D721Med (cell line): ENCODE measurements at regions not wholly inside any gene's neighbourhood (a gene's known extent, or its start where the extent isn't known, plus 50 kb on each side); places are given as distances from the start of the nearest gene placed in this dataset.

Experiments
- DNase-seq: peaks from one replicate; pipeline ENCODE4 v3.0.0; 2011; ENCODE audit warnings: low spot score; ENCODE audit not compliant: insufficient read length
- FAIRE-seq: peaks from 2 replicates; lab custom pipeline; 2011; peaks lifted over from hg19 to GRCh38; lab: Jason Lieb, UNC
- CTCF ChIP-seq: IDR thresholded peaks from 2 replicates; pipeline ENCODE4 v1.5.1; 2012; ENCODE audit warnings: mild to moderate bottlenecking, control low read depth; ENCODE audit not compliant: insufficient read depth; ENCODE audit errors: missing control alignments

DNA sequence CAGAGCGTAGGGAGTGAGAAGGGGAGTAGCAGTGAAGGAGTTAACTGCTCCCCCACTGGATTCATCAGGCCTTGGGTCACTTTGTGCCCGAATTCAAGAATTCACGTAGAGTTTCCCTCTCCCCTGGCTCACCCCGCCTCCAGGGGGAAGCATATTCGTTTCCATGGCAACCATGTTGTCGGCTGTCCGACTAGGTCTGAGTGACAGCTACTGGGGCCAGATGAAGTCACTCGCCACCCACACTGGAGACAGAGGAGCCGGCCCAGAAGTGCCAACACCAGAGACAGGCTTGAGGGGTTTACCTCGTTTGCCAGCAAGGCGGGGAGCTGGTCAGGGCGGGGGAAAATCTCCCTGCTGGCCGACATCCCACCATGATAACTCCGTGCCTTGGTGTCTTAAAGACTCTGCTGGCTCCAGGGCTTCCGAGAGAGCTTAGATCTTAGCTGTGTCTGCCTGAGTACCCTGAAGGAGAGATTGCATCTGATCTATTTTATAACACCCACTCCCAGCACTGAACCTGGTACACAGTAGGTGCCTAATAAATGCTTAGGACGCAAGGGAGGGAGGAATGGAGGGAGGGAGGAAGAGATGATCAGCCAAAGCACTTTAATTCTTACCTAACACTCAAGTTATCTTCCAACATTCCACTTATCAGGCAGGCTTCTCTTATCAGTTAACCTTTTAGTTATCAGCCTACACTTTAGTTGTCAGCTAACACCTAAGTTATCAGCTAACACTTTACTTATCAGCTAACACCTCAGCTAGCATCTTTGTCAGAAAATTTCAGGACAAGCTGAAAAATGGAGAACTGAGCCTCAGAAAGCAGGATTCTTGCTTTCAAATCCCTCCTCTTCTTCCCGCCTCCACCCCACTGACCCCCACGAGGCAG, 57.2 kb upstream of the ZNRF4 start:
- no peak for TF ChIP-seq CTCF
- DNase-seq, result no peak
- no peak for FAIRE-seq

- FAIRE-seq, result no peak
- DNase-seq, result no peak
- no peak for TF ChIP-seq CTCF
These were observed 56.5 kb upstream of the ZNRF4 start for GRCh38 chr19:5398693-5399057.

DNA sequence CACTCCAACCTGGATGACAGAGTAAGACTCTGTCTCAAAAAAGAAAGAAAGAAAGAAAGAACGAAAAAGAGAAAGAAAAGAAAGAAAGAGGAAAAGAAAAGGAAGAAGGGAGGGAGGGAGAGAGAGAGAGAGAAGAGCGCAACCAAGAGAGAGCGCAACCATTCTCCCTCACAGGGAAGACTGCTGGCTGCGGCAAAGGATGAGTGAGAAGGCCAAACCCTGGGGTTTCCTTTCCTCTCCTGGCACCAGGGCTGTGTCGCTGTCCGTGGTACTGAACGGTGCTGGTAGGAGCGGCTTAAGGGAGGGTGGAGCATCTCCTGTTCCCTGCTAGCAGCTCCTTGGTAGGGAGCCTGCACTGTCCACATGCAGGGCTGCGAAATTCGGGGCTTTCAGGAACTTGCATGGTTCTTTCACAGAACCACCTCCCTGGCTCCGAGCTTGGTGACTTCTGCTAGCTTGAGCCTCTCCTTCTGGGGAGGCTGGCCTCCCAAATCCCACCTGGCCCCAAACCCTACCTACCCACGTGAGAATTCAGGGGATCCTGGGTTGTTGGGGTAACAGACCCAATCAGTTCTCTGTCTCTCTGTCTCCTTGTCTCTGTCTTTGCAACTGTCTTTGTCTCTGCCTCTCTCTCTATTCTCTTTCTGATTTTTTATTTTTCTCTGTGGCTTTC, 51.1 kb upstream of the ZNRF4 start:
- FAIRE-seq, result no peak
- no peak for DNase-seq
- no peak for TF ChIP-seq CTCF
